GM19351 (cell line): ENCODE measurements at regions not wholly inside any gene's neighbourhood (a gene's known extent, or its start where the extent isn't known, plus 50 kb on each side); places are given as distances from the start of the nearest gene placed in this dataset.
"Not testable (repeated sequence)": the region's sequence is repeated elsewhere in the genome, so short reads cannot be mapped to it uniquely, and the experiment has no call there.

ENCODE experiments used
- ATAC-seq: cut with Tn5 transposase; IDR thresholded peaks from one replicate; pipeline ENCODE4 v1.9.1; 2021; ENCODE audit warnings: mild to moderate bottlenecking, moderate library complexity; ENCODE audit not compliant: unreplicated experiment

GRCh38 chr2:91603996-91604395 lies 2912.5 kb downstream of the RPIA start:
- ATAC-seq, result not testable (repeated sequence)

DNA sequence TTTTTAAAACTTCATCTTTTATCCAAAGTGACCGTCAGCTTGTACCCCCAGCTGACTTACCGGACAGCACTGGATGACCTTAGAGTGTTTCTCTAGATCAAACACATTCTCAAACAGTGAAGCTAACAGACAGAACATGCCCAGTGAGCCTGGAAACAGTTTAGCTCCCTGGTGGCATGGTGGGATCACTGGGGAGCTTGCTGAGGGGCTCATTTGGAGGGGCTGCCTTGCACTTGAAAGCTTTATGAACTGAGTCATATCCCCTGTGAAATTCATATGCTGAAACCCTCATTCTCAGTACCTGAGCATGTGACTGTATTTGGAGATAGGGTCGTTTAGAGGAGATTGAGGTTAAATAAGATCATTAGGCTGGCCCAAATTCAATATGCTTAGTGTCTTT lies 2913.2 kb downstream of the RPIA start:
- ATAC-seq, result not testable (repeated sequence)

DNA sequence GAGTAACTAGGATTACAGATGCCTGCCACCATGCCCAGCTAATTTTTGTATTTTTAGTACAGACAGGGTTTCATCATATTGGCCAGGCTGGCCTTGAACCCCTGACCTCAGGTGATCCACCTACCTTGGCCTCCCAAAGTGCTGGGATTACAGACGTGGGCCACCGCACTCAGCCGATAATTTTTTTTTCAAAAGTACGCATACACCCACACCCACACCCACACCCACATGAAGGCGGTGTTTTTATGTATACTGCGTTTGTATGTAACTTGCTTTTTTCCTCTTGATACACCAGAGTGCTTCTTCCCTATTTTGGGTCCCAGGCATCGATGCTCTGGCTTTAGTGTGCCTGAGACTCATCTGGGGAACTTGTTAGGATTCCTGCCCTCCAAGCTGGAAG lies 2932.3 kb downstream of the RPIA start:
- not testable (repeated sequence) for ATAC-seq

- ATAC-seq, result not testable (repeated sequence)
Observed at GRCh38 chr2:91628471-91628870, 2937.0 kb downstream of the RPIA start.

- ATAC-seq, result not testable (repeated sequence)
Observed at GRCh38 chr2:91657193-91657592, 2965.7 kb downstream of the RPIA start.

DNA sequence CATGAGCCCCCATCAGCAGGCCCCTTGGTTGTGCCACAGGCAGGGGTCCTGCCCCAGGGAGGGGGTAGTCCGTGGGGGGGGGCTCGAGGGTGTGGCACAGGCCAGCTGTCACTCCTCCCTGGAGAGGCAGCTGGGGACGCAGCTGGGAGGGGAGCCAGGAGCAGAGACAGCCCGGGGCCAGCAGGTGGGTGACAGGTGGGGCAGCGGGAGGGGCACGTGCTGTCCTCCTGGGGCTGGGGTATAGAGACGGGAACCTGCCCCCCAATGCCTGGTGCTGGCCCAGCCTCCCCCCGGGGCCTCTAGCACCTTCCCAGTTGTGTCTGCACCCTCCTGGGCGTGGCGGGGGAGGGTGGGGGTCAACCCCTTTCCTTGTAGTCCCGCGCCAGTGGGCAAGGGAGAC lies 2966.9 kb downstream of the RPIA start:
- not testable (repeated sequence) for ATAC-seq

GRCh38 chr2:91659189-91659916 lies 2967.9 kb downstream of the RPIA start:
- ATAC-seq, result not testable (repeated sequence)

DNA sequence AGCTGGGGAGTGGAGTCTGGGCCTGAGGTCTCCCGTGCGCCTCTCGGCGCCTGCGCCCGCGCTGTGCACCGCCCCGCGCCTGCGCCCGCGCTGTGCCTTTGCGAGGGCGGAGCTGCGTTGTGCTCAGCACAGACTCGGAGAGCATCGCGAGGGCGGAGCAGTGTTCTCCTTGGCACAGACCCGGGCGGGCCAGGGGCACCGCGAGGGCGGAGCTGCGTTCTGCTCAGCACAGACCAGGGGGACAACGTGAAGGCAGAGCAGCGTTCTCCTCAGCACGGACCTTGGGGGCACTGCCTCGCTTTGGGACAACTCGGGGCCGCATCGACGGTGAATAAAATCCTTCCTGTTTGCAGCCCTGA lies 2968.4 kb downstream of the RPIA start:
- peak; percentile 100 for ATAC-seq

GRCh38 chr2:91667341-91667740 lies 2975.9 kb downstream of the RPIA start:
- ATAC-seq, result not testable (repeated sequence)

DNA sequence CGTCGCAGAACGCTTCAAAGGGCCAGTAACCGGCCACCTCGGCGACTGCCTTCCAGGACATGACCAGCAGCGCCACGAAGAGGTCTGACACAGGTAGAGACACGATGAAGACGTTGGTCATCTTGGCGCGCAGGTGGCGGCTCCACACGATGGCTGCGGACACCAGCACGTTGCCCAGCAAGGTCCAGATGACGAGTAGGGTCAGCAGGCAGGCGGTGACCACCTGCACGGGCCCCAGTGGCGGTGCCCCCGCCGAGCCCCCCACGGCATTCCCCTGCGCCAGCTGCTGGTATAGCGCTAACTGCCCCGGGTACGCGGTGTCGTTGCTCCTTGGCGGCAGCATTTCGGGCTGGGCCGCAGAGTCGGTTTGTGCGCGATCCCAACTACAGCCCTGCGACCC lies 2994.1 kb downstream of the RPIA start:
- ATAC-seq, result not testable (repeated sequence)

- not testable (repeated sequence) for ATAC-seq
Observed at GRCh38 chr2:91686046-91686445, 2994.6 kb downstream of the RPIA start.
